Astrocyte (in vitro differentiated cells and primary cell): ENCODE measurements at regions not wholly inside any gene's neighbourhood (a gene's known extent, or its start where the extent isn't known, plus 50 kb on each side); places are given as distances from the start of the nearest gene placed in this dataset.

Experiments used
- DNase-seq: peaks from one replicate; pipeline ENCODE4 v3.0.0-alpha.2; 2010; ENCODE audit warnings: low read depth
- FAIRE-seq: peaks from 2 replicates; lab custom pipeline; 2011; peaks lifted over from hg19 to GRCh38; lab: Jason Lieb, UNC
- H2AFZ ChIP-seq: 2 replicates; pipeline ENCODE4 v1.6.0; 2012; ENCODE audit warnings: low read depth, low read length, inconsistent platforms
- H3K27ac ChIP-seq: 2 replicates; pipeline ENCODE4 v1.5.1; 2011; ENCODE audit warnings: low read depth, low read length, inconsistent platforms
- H3K27me3 ChIP-seq: 2 replicates; pipeline ENCODE4 v1.6.0; 2011; ENCODE audit warnings: low read length, inconsistent platforms; ENCODE audit not compliant: insufficient read depth
- H3K36me3 ChIP-seq: 2 replicates; pipeline ENCODE4 v1.5.1; 2011; ENCODE audit warnings: low read length, inconsistent platforms; ENCODE audit not compliant: insufficient read depth
- H3K4me1 ChIP-seq: 2 replicates; pipeline ENCODE4 v1.5.1; 2011; ENCODE audit warnings: low read length, inconsistent platforms; ENCODE audit not compliant: insufficient read depth
- H3K4me2 ChIP-seq: 2 replicates; pipeline ENCODE4 v1.6.0; 2012; ENCODE audit warnings: low read length, inconsistent platforms
- H3K4me3 ChIP-seq: 2 replicates; pipeline ENCODE4 v1.5.1; 2011; ENCODE audit warnings: low read depth, mild to moderate bottlenecking, low read length, inconsistent platforms; ENCODE audit not compliant: insufficient read depth
- H3K79me2 ChIP-seq: 2 replicates; pipeline ENCODE4 v1.6.0; 2012; ENCODE audit warnings: mild to moderate bottlenecking, low read length, inconsistent platforms; ENCODE audit not compliant: insufficient read depth
- H3K9ac ChIP-seq: 2 replicates; pipeline ENCODE4 v1.6.0; 2012; ENCODE audit warnings: mild to moderate bottlenecking, low read length, inconsistent platforms
- H3K9me3 ChIP-seq: 2 replicates; pipeline ENCODE4 v1.5.1; 2012; ENCODE audit warnings: low read depth, mild to moderate bottlenecking, low read length, inconsistent platforms; ENCODE audit not compliant: insufficient read depth
- H4K20me1 ChIP-seq: 2 replicates; pipeline ENCODE4 v1.6.0; 2012; ENCODE audit warnings: low read length, inconsistent platforms; ENCODE audit not compliant: insufficient read depth
- H3K27ac Mint-ChIP-seq: one replicate; pipeline ENCODE4 v1.8.0; 2021; ENCODE audit warnings: mild to moderate bottlenecking, mixed read lengths; ENCODE audit not compliant: unreplicated experiment
- H3K27me3 Mint-ChIP-seq: one replicate; pipeline ENCODE4 v1.8.0; 2021; ENCODE audit warnings: low read depth, mixed read lengths; ENCODE audit not compliant: unreplicated experiment
- H3K36me3 Mint-ChIP-seq: one replicate; pipeline ENCODE4 v1.8.0; 2021; ENCODE audit warnings: low read depth, mixed read lengths; ENCODE audit not compliant: unreplicated experiment
- H3K4me1 Mint-ChIP-seq: one replicate; pipeline ENCODE4 v1.8.0; 2021; ENCODE audit warnings: low read depth, mixed read lengths; ENCODE audit not compliant: unreplicated experiment
- H3K4me3 Mint-ChIP-seq: one replicate; pipeline ENCODE4 v1.8.0; 2021; ENCODE audit warnings: mild to moderate bottlenecking, moderate library complexity, mixed read lengths; ENCODE audit not compliant: unreplicated experiment
- H3K9me3 Mint-ChIP-seq: one replicate; pipeline ENCODE4 v1.8.0; 2021; ENCODE audit warnings: mild to moderate bottlenecking, mixed read lengths; ENCODE audit not compliant: unreplicated experiment
- CTCF ChIP-seq: IDR thresholded peaks from 2 replicates; pipeline ENCODE4 v1.5.1; 2011; ENCODE audit warnings: low read depth, mild to moderate bottlenecking, inconsistent platforms, low read length, moderate library complexity; ENCODE audit not compliant: insufficient read depth
- EZH2 ChIP-seq: IDR thresholded peaks from 2 replicates; pipeline ENCODE4 v1.6.1; 2012; ENCODE audit warnings: mild to moderate bottlenecking, low read length, inconsistent platforms; ENCODE audit not compliant: insufficient read depth

GRCh38 chr5:72032788-72033187 lies 74.5 kb upstream of the MAP1B start:
- no peak overlapping the region for H3K4me2 ChIP-seq
- Mint-ChIP-seq H3K4me1 (peaks cover 13% of the 10 kb centered on the region), H3K27ac (no peak overlapping the region), H3K9me3 (peaks cover 4% of the 10 kb centered on the region), H3K27me3 (no peaks in the 10 kb centered on the region), H3K36me3 (no peaks in the 10 kb centered on the region), H3K4me3 (no peak overlapping the region)
- H3K4me3 ChIP-seq, result no peak overlapping the region
- no peak for DNase-seq
- H3K9ac ChIP-seq, result no peak overlapping the region
- no peak for FAIRE-seq
- H4K20me1 ChIP-seq, result no peaks in the 10 kb centered on the region
- H3K4me1 ChIP-seq, result peaks cover 6% of the 10 kb centered on the region
- TF ChIP-seq CTCF (no peak), EZH2 (no peak)
- H3K27ac ChIP-seq, result no peak overlapping the region
- H3K27me3 ChIP-seq, result peaks cover 2% of the 10 kb centered on the region
- H2AFZ ChIP-seq, result no peak overlapping the region
- H3K79me2 ChIP-seq, result no peaks in the 10 kb centered on the region
- no peaks in the 10 kb centered on the region for H3K36me3 ChIP-seq
- no peaks in the 10 kb centered on the region for H3K9me3 ChIP-seq

- Histone ChIP-seq H3K4me2 (no peak overlapping the region), H3K9me3 (no peaks in the 10 kb centered on the region), H3K36me3 (no peaks in the 10 kb centered on the region), H4K20me1 (no peaks in the 10 kb centered on the region), H3K27me3 (peaks cover 2% of the 10 kb centered on the region), H3K9ac (no peak overlapping the region), H3K4me3 (no peak overlapping the region), H3K4me1 (peaks cover 6% of the 10 kb centered on the region), H2AFZ (no peak overlapping the region), H3K27ac (no peak overlapping the region), H3K79me2 (no peaks in the 10 kb centered on the region)
- H3K4me1 Mint-ChIP-seq, result peaks cover 15% of the 10 kb centered on the region
- TF ChIP-seq EZH2 (no peak), CTCF (no peak)
- no peak overlapping the region for H3K27ac Mint-ChIP-seq
- no peaks in the 10 kb centered on the region for H3K27me3 Mint-ChIP-seq
- H3K4me3 Mint-ChIP-seq, result no peak overlapping the region
- DNase-seq, result no peak
- H3K36me3 Mint-ChIP-seq, result no peaks in the 10 kb centered on the region
- H3K9me3 Mint-ChIP-seq, result peaks cover 4% of the 10 kb centered on the region
- no peak for FAIRE-seq
These were observed 72.5 kb upstream of the MAP1B start for GRCh38 chr5:72034770-72035169.

GRCh38 chr5:72035831-72036230 lies 71.4 kb upstream of the MAP1B start:
- H3K9ac ChIP-seq, result no peak overlapping the region
- Mint-ChIP-seq H3K4me1 (peaks cover 15% of the 10 kb centered on the region), H3K27ac (no peak overlapping the region), H3K4me3 (no peak overlapping the region), H3K27me3 (no peaks in the 10 kb centered on the region), H3K36me3 (no peaks in the 10 kb centered on the region), H3K9me3 (peaks cover 2% of the 10 kb centered on the region)
- H3K79me2 ChIP-seq, result no peaks in the 10 kb centered on the region
- TF ChIP-seq CTCF (no peak), EZH2 (no peak)
- no peaks in the 10 kb centered on the region for H3K9me3 ChIP-seq
- H3K27ac ChIP-seq, result no peak overlapping the region
- H3K4me3 ChIP-seq, result no peak overlapping the region
- H4K20me1 ChIP-seq, result no peaks in the 10 kb centered on the region
- no peaks in the 10 kb centered on the region for H3K36me3 ChIP-seq
- H3K27me3 ChIP-seq, result peaks cover 2% of the 10 kb centered on the region
- peaks cover 6% of the 10 kb centered on the region for H3K4me1 ChIP-seq
- DNase-seq (no peak), FAIRE-seq (no peak)
- H2AFZ ChIP-seq, result no peak overlapping the region
- H3K4me2 ChIP-seq, result no peak overlapping the region
